ENCODE measurements at regions not wholly inside any gene's neighbourhood (a gene's known extent, or its start where the extent isn't known, plus 50 kb on each side); places are given as distances from the start of the nearest gene placed in this dataset.

GRCh38 chr2:807300-807699 lies 130.1 kb upstream of the TMEM18 start:
- Histone ChIP-seq H3K9me3 (ENCODE audit: control insufficient read depth, low read length) (peaks cover 5% of the 10 kb centered on the region), H3K4me3 (ENCODE audit: low read length) (no peak overlapping the region), H3K36me3 (ENCODE audit: control insufficient read depth, insufficient read depth, low read length) (no peaks in the 10 kb centered on the region), H3K27me3 (ENCODE audit: control insufficient read depth, insufficient read depth, low read length, poor library complexity, severe bottlenecking) (no peaks in the 10 kb centered on the region), H3K4me1 (ENCODE audit: control insufficient read depth, insufficient read depth, low read length) (peaks cover 2% of the 10 kb centered on the region), H3K9ac (ENCODE audit: extremely low read depth, low read length, poor library complexity, severe bottlenecking) (no peak overlapping the region), H3K27ac (ENCODE audit: low read depth, low read length) (no peak overlapping the region)
- no peak for TF ChIP-seq CTCF (conservative IDR thresholded peaks at IDR 0.05)
- Mint-ChIP-seq H3K9me3 (peaks cover 4% of the 10 kb centered on the region), H3K36me3 (ENCODE audit: low read depth) (no peaks in the 10 kb centered on the region), H3K27me3 (ENCODE audit: insufficient read depth) (peaks cover 1% of the 10 kb centered on the region), H3K27ac (no peak overlapping the region), H3K4me3 (no peak overlapping the region), H3K4me1 (no peaks in the 10 kb centered on the region)
- 92 to 100% methylated on average over 1 to 6 of the region's 6 CpGs for WGBS, 2 experiments (ENCODE audit: insufficient coverage in 1 of 2, insufficient read length in 1 of 2)
- DNase-seq = no peak

GRCh38 chr2:805664-806063 lies 128.5 kb upstream of the TMEM18 start:
- no peak for TF ChIP-seq CTCF (conservative IDR thresholded peaks at IDR 0.05)
- no peak overlapping the region for H3K4me3 ChIP-seq (ENCODE audit: low read length)
- DNase-seq = no peak
- Mint-ChIP-seq H3K4me1 (no peaks in the 10 kb centered on the region), H3K36me3 (ENCODE audit: low read depth) (no peaks in the 10 kb centered on the region), H3K27ac (no peak overlapping the region), H3K27me3 (ENCODE audit: insufficient read depth) (peaks cover 1% of the 10 kb centered on the region), H3K4me3 (no peak overlapping the region), H3K9me3 (no peaks in the 10 kb centered on the region)
- WGBS, 2 experiments (ENCODE audit: insufficient coverage in 1 of 2, insufficient read length in 1 of 2) = 89 to 93% methylated on average over 3 to 5 of the region's 5 CpGs
- peaks cover 2% of the 10 kb centered on the region for H3K4me1 ChIP-seq (ENCODE audit: control insufficient read depth, insufficient read depth, low read length)
- H3K36me3 ChIP-seq (ENCODE audit: control insufficient read depth, insufficient read depth, low read length) = no peaks in the 10 kb centered on the region
- no peaks in the 10 kb centered on the region for H3K27me3 ChIP-seq (ENCODE audit: control insufficient read depth, insufficient read depth, low read length, poor library complexity, severe bottlenecking)
- H3K9me3 ChIP-seq (ENCODE audit: control insufficient read depth, low read length) = no peaks in the 10 kb centered on the region
- H3K27ac ChIP-seq (ENCODE audit: low read depth, low read length) = no peak overlapping the region
- H3K9ac ChIP-seq (ENCODE audit: extremely low read depth, low read length, poor library complexity, severe bottlenecking) = no peak overlapping the region

GRCh38 chr2:797993-798392 lies 120.8 kb upstream of the TMEM18 start:
- DNase-seq = no peak
- no peak overlapping the region for H3K4me3 ChIP-seq (ENCODE audit: low read length)
- Mint-ChIP-seq H3K4me1 (no peaks in the 10 kb centered on the region), H3K9me3 (no peaks in the 10 kb centered on the region), H3K27me3 (ENCODE audit: insufficient read depth) (no peaks in the 10 kb centered on the region), H3K36me3 (ENCODE audit: low read depth) (no peaks in the 10 kb centered on the region), H3K4me3 (no peak overlapping the region), H3K27ac (no peak overlapping the region)
- 79% methylated on average over 6 of the region's 6 CpGs; no CpG with 5 or more reads in 1 of the 2 experiments for WGBS, 2 experiments (ENCODE audit: insufficient coverage in 1 of 2, insufficient read length in 1 of 2)
- no peak overlapping the region for H3K9ac ChIP-seq (ENCODE audit: extremely low read depth, low read length, poor library complexity, severe bottlenecking)
- H3K4me1 ChIP-seq (ENCODE audit: control insufficient read depth, insufficient read depth, low read length) = no peaks in the 10 kb centered on the region
- no peaks in the 10 kb centered on the region for H3K27me3 ChIP-seq (ENCODE audit: control insufficient read depth, insufficient read depth, low read length, poor library complexity, severe bottlenecking)
- no peak overlapping the region for H3K27ac ChIP-seq (ENCODE audit: low read depth, low read length)
- no peaks in the 10 kb centered on the region for H3K9me3 ChIP-seq (ENCODE audit: control insufficient read depth, low read length)
- no peak for TF ChIP-seq CTCF (conservative IDR thresholded peaks at IDR 0.05)
- no peaks in the 10 kb centered on the region for H3K36me3 ChIP-seq (ENCODE audit: control insufficient read depth, insufficient read depth, low read length)

All from endodermal cell (in vitro differentiated cells).